Neural progenitor cell (in vitro differentiated cells): ENCODE measurements at regions not wholly inside any gene's neighbourhood (a gene's known extent, or its start where the extent isn't known, plus 50 kb on each side); places are given as distances from the start of the nearest gene placed in this dataset.

Source experiments
- DNase-seq: peaks from one replicate; pipeline ENCODE4 v3.0.0-alpha.2; 2016; ENCODE audit warnings: low spot score
- H2AFZ ChIP-seq: fragments of 200-600 bp; sonication (generic); replicated peaks from 2 replicates; pipeline ENCODE4 v1.6.1; 2016; ENCODE audit warnings: antibody characterized with exemption
- H3F3A ChIP-seq: fragments of 200-600 bp; sonication (generic); 2 replicates; pipeline ENCODE4 v1.6.1; 2016; ENCODE audit warnings: antibody characterized with exemption, low read depth
- H3K27ac ChIP-seq: fragments of 200-600 bp; sonication (generic); 2 replicates; pipeline ENCODE4 v1.5.1; 2016; ENCODE audit warnings: mild to moderate bottlenecking
- H3K27me3 ChIP-seq: fragments of 200-600 bp; sonication (generic); 2 replicates; pipeline ENCODE4 v1.6.1; 2016; ENCODE audit warnings: mild to moderate bottlenecking, moderate library complexity
- H3K36me3 ChIP-seq: fragments of 200-600 bp; sonication (generic); 2 replicates; pipeline ENCODE4 v1.5.1; 2016
- H3K4me1 ChIP-seq: fragments of 200-600 bp; sonication (generic); 2 replicates; pipeline ENCODE4 v1.6.1; 2016; ENCODE audit warnings: mixed run types
- H3K4me2 ChIP-seq: fragments of 200-600 bp; sonication (generic); 2 replicates; pipeline ENCODE4 v1.6.1; 2016
- H3K4me3 ChIP-seq: fragments of 200-600 bp; sonication (generic); 2 replicates; pipeline ENCODE4 v1.5.1; 2016
- H3K79me2 ChIP-seq: fragments of 200-600 bp; sonication (generic); 2 replicates; pipeline ENCODE4 v1.6.1; 2016; ENCODE audit warnings: low read depth
- H3K9ac ChIP-seq: fragments of 200-600 bp; sonication (generic); 2 replicates; pipeline ENCODE4 v1.6.1; 2016
- H3K9me3 ChIP-seq: fragments of 200-600 bp; sonication (generic); 2 replicates; pipeline ENCODE4 v1.5.1; 2016; ENCODE audit warnings: low read depth
- H4K20me1 ChIP-seq: fragments of 200-600 bp; sonication (generic); 2 replicates; pipeline ENCODE4 v1.6.1; 2016; ENCODE audit warnings: low read depth
- H3K27ac Mint-ChIP-seq: 3 replicates; pipeline ENCODE4 v1.8.0; 2021; ENCODE audit warnings: mixed read lengths
- H3K27me3 Mint-ChIP-seq: 2 replicates; pipeline ENCODE4 v1.8.0; 2022; ENCODE audit warnings: low read depth, mild to moderate bottlenecking, inconsistent platforms, moderate library complexity, mixed read lengths; ENCODE audit not compliant: insufficient read depth
- H3K36me3 Mint-ChIP-seq: 3 replicates; pipeline ENCODE4 v1.8.0; 2021; ENCODE audit warnings: mixed read lengths
- H3K4me1 Mint-ChIP-seq: 3 replicates; pipeline ENCODE4 v1.8.0; 2021; ENCODE audit warnings: mixed read lengths
- H3K4me3 Mint-ChIP-seq: 3 replicates; pipeline ENCODE4 v1.8.0; 2021; ENCODE audit warnings: mild to moderate bottlenecking, moderate library complexity, mixed read lengths
- H3K9me3 Mint-ChIP-seq: 3 replicates; pipeline ENCODE4 v1.8.0; 2020; ENCODE audit warnings: mixed read lengths
- CTCF ChIP-seq: fragments of 200-600 bp; sonication (generic); IDR thresholded peaks from 2 replicates; pipeline ENCODE4 v1.5.1; 2017; ENCODE audit warnings: antibody characterized with exemption, mild to moderate bottlenecking
- EZH2 ChIP-seq: fragments of 200-600 bp; sonication (generic); IDR thresholded peaks from 2 replicates; pipeline ENCODE4 v1.6.1; 2017; ENCODE audit warnings: antibody characterized with exemption, mild to moderate bottlenecking, moderate library complexity
- EZH2phosphoT487 ChIP-seq: fragments of 200-600 bp; sonication (generic); IDR thresholded peaks from 2 replicates; pipeline ENCODE4 v1.6.1; 2017; ENCODE audit warnings: antibody characterized with exemption

GRCh38 chr9:108184941-108185340, 670.8 kb downstream of the ACTL7B start:
- Histone ChIP-seq H3K4me2 (no peak overlapping the region), H3F3A (no peaks in the 10 kb centered on the region), H3K79me2 (no peaks in the 10 kb centered on the region), H3K4me1 (peaks cover 13% of the 10 kb centered on the region), H3K9ac (no peak overlapping the region), H3K9me3 (no peaks in the 10 kb centered on the region), H3K36me3 (no peaks in the 10 kb centered on the region), H3K27me3 (no peaks in the 10 kb centered on the region), H2AFZ (no peak overlapping the region), H3K4me3 (no peak overlapping the region), H3K27ac (no peak overlapping the region), H4K20me1 (no peaks in the 10 kb centered on the region)
- H3K27me3 Mint-ChIP-seq, result peaks cover 2% of the 10 kb centered on the region
- H3K4me3 Mint-ChIP-seq, result no peak overlapping the region
- H3K4me1 Mint-ChIP-seq, result peaks cover 4% of the 10 kb centered on the region
- H3K36me3 Mint-ChIP-seq, result no peaks in the 10 kb centered on the region
- TF ChIP-seq EZH2 (no peak), EZH2phosphoT487 (no peak), CTCF (no peak)
- no peaks in the 10 kb centered on the region for H3K9me3 Mint-ChIP-seq
- no peak overlapping the region for H3K27ac Mint-ChIP-seq
- no peak for DNase-seq

GRCh38 chr9:108184009-108184408, 671.8 kb downstream of the ACTL7B start:
- TF ChIP-seq EZH2, result no peak
- TF ChIP-seq EZH2phosphoT487, result no peak
- no peak for TF ChIP-seq CTCF
- no peaks in the 10 kb centered on the region for H3K27me3 ChIP-seq
- H3K79me2 ChIP-seq, result no peaks in the 10 kb centered on the region
- no peak overlapping the region for H3K4me2 ChIP-seq
- Mint-ChIP-seq H3K27me3 (peaks cover 2% of the 10 kb centered on the region), H3K9me3 (no peaks in the 10 kb centered on the region), H3K27ac (no peak overlapping the region), H3K36me3 (no peaks in the 10 kb centered on the region), H3K4me1 (peaks cover under 1% of the 10 kb centered on the region), H3K4me3 (no peak overlapping the region)
- peaks cover 8% of the 10 kb centered on the region for H3K4me1 ChIP-seq
- H3K9me3 ChIP-seq, result no peaks in the 10 kb centered on the region
- H3F3A ChIP-seq, result no peaks in the 10 kb centered on the region
- no peak overlapping the region for H2AFZ ChIP-seq
- no peak overlapping the region for H3K27ac ChIP-seq
- H4K20me1 ChIP-seq, result no peaks in the 10 kb centered on the region
- DNase-seq, result no peak
- H3K4me3 ChIP-seq, result no peak overlapping the region
- no peaks in the 10 kb centered on the region for H3K36me3 ChIP-seq
- H3K9ac ChIP-seq, result no peak overlapping the region

GRCh38 chr9:108182950-108183381, 672.8 kb downstream of the ACTL7B start:
- Histone ChIP-seq H3K27me3 (no peaks in the 10 kb centered on the region), H3K9ac (no peak overlapping the region), H4K20me1 (no peaks in the 10 kb centered on the region), H3K4me2 (no peak overlapping the region), H3K27ac (no peak overlapping the region), H3K36me3 (no peaks in the 10 kb centered on the region), H3K4me1 (no peaks in the 10 kb centered on the region), H3K4me3 (no peak overlapping the region), H3K79me2 (no peaks in the 10 kb centered on the region), H3K9me3 (no peaks in the 10 kb centered on the region), H3F3A (no peaks in the 10 kb centered on the region), H2AFZ (no peak overlapping the region)
- no peak for TF ChIP-seq EZH2
- TF ChIP-seq CTCF, result no peak
- TF ChIP-seq EZH2phosphoT487, result no peak
- no peaks in the 10 kb centered on the region for H3K9me3 Mint-ChIP-seq
- no peaks in the 10 kb centered on the region for H3K36me3 Mint-ChIP-seq
- no peak for DNase-seq
- peaks cover 2% of the 10 kb centered on the region for H3K27me3 Mint-ChIP-seq
- H3K27ac Mint-ChIP-seq, result no peak overlapping the region
- H3K4me1 Mint-ChIP-seq, result no peaks in the 10 kb centered on the region
- no peak overlapping the region for H3K4me3 Mint-ChIP-seq

- no peaks in the 10 kb centered on the region for H3F3A ChIP-seq
- no peak overlapping the region for H3K4me2 ChIP-seq
- no peak for DNase-seq
- H3K4me3 ChIP-seq, result no peak overlapping the region
- H3K9me3 Mint-ChIP-seq, result no peaks in the 10 kb centered on the region
- H3K27me3 ChIP-seq, result no peaks in the 10 kb centered on the region
- H3K27ac ChIP-seq, result no peak overlapping the region
- H4K20me1 ChIP-seq, result no peaks in the 10 kb centered on the region
- H3K27ac Mint-ChIP-seq, result no peak overlapping the region
- peaks cover 2% of the 10 kb centered on the region for H3K27me3 Mint-ChIP-seq
- H2AFZ ChIP-seq, result no peak overlapping the region
- H3K4me1 ChIP-seq, result no peaks in the 10 kb centered on the region
- no peak for TF ChIP-seq EZH2phosphoT487
- no peak for TF ChIP-seq CTCF
- no peak for TF ChIP-seq EZH2
- no peak overlapping the region for H3K9ac ChIP-seq
- H3K79me2 ChIP-seq, result no peaks in the 10 kb centered on the region
- H3K36me3 Mint-ChIP-seq, result no peaks in the 10 kb centered on the region
- H3K9me3 ChIP-seq, result no peaks in the 10 kb centered on the region
- H3K36me3 ChIP-seq, result no peaks in the 10 kb centered on the region
- no peak overlapping the region for H3K4me3 Mint-ChIP-seq
- H3K4me1 Mint-ChIP-seq, result no peaks in the 10 kb centered on the region
Observed at GRCh38 chr9:108182270-108182669, 673.5 kb downstream of the ACTL7B start.
